HG02588 (cell line): ENCODE measurements at regions not wholly inside any gene's neighbourhood (a gene's known extent, or its start where the extent isn't known, plus 50 kb on each side); places are given as distances from the start of the nearest gene placed in this dataset.

Source experiments
- ATAC-seq: cut with Tn5 transposase; IDR thresholded peaks from one replicate; pipeline ENCODE4 v1.9.1; 2021; ENCODE audit warnings: mild to moderate bottlenecking, moderate library complexity; ENCODE audit not compliant: unreplicated experiment

DNA sequence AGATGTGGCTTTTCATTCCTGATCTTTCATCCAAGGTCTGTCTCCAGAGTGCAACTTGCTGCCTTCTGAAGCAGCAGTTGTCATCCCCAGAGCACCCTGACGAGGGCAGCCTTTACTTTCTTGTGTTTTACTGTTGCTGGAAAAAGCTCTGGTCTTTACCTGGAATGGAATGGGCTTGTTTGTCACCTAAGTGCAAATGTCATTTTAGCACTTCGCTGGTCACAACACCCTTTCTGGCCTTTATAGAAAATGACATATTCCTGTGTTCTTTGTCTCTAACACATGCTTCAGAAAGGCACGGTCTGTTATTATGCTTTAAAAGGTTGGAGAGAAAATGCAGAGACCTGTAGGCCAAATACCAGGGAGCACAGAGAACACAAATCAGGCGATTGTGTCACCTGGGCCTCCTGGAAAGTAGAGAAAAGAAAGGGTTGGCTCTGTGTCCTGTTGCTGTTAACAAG, 332.7 kb upstream of the IGFBP7 start:
- ATAC-seq: no peak

DNA sequence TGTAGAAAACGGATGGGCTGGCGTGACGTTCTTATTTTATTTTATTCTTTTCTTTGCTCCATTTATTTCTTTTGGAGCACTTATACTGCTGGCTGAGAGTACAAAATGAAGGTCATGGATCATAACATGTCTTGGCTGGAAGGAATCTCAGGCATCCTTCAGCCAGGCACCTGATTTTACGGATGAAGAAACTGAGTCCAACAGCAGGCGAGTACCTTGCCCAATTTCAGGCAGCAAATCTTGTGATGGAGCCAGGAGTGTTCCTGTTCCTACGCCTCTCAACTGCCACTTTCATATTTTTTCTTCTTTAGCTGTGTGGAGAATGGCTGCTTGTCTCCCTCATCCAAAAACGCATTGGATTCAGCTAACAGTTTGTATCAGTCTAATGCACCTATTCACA, 332.1 kb upstream of the IGFBP7 start:
- no peak for ATAC-seq

- no peak for ATAC-seq
Observed at GRCh38 chr4:57437649-57438048, 327.5 kb upstream of the IGFBP7 start.

DNA sequence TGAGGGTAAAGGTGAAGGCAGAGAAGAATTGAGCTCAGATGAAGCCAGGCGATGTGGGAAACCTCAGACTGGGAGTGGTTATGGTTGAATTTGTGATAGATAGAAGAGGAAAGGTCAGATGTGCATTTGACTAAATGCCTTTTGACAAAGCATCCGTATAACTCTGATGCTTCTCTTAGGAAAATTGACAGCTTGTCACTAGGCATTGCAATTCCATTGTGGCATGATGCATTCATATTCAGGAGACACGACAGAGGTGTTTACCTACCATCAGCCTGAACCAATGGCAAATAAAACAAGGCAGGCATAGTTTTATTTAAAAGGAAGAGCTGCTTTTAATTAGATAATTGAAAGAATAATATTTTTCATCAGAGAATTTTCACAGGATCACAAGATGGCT, 325.1 kb upstream of the IGFBP7 start:
- ATAC-seq: no peak

- ATAC-seq: no peak
Observed at GRCh38 chr4:57430726-57431125, 320.5 kb upstream of the IGFBP7 start.

DNA sequence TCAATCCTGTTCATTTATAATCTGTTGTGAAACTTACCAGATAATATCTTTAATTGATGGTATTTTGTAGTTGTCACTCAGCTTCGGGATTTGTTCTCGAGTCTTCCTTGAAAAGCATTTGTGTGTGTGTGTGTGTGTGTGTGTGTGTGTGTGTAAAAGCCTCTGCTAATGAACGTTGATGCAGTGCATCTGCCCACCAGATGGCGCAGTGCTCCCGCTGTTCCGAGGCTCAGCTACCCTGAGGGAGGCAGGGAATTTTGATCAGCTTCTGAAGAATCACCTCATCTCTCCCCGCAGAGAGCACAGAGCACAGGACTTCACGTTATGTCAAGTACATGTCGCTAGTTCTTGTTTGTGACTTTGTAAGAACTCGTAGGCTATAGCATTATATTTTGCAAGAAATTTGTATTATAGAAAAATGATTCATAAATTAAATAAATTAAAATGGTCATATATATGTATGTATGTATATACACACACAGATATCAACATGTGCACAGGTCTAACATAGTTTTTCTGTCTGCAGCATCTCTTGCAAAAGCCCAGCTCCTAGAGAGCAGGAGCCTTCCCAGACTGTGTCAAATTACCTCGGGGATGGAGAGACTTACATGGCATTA, 316.7 kb upstream of the IGFBP7 start:
- ATAC-seq: no peak

DNA sequence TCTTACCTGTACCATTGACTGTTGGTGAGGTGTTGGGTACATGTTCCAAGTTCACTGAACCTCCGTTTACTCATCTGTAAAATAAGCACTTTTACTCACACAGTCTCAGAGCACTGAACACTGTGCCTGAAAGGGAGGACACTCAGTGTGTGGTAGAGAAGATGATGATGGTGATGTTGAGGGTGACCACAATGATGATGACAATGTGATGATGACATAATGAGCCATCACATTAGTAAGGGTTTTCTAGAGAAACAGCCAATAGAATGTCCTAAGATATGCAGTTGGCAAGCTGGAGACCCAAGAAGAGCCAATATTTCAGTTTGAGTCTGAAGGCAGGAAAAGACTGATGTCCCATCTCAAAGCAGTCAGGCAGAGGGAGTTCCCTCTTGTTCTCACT, 315.4 kb upstream of the IGFBP7 start:
- ATAC-seq: no peak

DNA sequence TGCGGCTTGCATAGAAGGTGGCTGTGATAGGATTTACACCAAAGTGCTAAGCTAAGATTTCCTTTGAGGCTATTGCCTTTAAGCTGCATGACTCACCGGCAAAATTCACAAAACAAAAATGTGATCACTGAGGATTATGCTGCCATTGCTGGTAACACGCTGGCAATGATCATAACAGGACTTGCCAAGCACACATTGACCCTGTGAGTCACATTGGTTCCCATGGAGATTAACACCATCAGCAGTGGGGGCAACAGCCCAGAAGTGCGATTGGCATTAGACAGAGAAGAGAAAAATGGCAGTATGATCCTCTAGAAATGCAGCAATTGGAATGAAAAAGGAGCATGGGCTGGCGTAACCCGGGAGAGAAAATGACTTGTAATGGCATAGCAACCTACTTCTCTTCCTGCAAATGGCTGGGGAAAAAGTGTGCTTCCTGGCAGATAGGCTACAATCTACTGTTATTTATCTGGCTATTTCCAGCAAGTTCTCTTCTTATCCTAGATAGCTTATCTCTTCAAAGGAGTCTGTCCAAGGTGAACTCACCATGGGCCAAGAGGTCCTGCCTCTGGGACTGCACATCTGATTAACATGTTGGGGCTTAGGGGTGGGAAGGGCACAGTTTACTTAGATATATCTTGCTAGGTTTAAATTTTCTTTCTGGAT, 314.2 kb upstream of the IGFBP7 start:
- no peak for ATAC-seq

DNA sequence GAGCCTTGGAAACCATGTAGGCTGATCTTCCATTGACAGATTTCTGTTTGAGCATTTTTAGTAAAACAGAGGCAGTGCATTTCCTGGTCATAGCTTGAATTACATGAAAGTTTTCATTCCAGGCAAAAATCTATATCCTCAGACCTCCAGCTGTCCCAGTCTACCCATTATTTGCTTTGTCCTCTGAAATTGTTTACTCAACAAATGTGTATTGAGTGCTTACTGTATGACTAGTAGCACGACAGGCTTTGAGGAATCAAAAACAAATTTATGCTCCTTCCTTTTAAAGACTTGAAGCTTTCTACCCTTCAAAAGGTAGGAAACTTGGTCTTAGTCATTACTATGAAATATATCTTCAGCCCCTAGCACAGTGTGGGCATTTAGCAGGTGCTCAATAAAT, 307.9 kb upstream of the IGFBP7 start:
- no peak for ATAC-seq

- ATAC-seq: no peak
Observed at GRCh38 chr4:57412259-57413054, 302.3 kb upstream of the IGFBP7 start.

GRCh38 chr4:57410331-57411052, 300.3 kb upstream of the IGFBP7 start:
- no peak for ATAC-seq

DNA sequence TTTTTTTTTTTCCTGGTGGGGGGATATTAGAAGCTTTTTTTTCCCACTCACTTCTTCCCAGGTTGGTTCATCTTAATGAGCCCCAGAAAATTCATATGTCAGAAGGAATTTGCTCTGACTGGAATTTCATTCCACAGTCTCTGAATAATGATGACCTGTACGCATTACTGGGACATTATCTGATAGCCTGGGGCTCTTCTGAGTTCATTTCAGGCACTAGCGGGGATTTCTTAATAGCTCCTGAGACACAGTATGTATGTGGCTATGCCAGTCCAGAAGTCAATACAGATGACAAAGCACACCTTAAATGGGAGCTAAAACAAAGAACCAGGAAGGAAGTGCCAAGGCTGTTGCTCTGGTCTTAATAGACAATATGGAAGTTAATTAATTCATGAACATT, 295.2 kb upstream of the IGFBP7 start:
- no peak for ATAC-seq

DNA sequence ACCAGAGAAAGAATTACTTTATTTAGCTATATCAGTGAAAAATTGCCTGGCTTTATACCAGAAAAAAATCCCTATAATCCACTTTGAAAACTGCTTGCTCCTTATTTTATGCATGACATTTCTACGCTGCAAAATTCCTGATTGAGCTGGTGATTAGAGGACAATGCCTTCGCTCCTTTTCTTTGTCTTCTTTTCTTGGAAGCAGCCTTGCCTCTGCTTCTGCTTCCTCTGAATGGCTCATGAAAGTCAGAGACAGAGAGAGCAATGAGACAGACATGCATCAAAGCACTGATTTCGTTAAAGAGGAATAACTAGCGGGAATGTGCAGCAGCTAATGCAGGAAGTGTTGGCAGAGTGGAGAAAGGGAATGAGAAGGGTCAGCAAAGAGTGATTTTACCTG, 294.3 kb upstream of the IGFBP7 start:
- no peak for ATAC-seq

GRCh38 chr4:57403591-57403990, 293.4 kb upstream of the IGFBP7 start:
- no peak for ATAC-seq

- no peak for ATAC-seq
Observed at GRCh38 chr4:57401586-57401985, 291.4 kb upstream of the IGFBP7 start.

GRCh38 chr4:57378766-57379165, 268.6 kb upstream of the IGFBP7 start:
- ATAC-seq: no peak

DNA sequence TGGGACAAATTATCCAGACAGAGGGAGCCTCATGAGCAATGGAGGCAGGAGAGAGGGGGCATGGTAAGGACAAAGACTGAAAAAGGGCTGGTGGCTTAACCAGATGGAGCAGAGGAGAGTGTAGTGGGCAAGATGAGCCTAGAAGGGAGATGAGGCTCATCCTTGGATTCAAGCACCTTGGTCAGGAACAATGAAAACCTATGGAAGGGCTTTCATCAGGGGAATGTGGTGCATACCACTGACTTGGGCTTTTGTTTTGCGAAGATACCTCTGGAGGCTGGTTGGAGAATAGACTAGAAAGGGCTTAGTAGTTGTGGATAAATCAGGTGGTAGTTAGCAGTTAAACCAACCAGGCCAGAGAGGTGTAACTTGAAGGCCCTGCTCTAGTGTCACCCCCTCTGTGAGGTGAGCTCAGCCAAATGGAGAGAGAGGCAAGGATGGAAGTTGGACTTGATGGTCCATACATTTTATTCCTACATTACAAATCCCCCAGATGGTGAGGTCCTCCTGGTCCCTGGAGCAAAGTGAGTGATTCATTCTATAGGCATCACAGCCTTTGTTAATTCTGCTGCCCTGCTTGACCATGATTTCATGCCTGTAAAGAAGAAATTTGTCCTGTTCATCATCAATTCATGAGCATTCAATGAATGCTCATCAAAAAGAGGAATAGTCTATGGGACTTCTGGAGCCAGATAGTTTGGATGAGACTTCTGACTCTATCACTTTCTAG, 264.8 kb upstream of the IGFBP7 start:
- no peak for ATAC-seq

DNA sequence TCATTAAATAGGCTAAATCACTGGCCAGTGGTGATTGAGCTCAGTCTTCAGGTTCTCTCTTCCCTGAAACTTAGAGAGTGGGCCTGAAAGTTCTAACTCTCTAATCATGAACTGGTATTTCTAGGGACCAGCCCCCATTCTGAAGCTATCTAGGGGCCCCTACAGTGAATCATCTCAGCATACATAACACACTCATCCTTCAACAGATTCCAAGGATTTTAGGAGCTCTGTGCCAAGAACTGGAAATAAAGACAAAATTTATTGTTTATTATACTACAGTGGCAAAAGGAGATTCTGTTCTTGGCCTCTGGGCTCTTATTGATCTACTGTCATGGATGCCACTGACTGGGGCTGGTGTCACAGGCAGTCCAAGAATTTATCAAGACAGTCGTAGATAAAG, 263.8 kb upstream of the IGFBP7 start:
- ATAC-seq: no peak

DNA sequence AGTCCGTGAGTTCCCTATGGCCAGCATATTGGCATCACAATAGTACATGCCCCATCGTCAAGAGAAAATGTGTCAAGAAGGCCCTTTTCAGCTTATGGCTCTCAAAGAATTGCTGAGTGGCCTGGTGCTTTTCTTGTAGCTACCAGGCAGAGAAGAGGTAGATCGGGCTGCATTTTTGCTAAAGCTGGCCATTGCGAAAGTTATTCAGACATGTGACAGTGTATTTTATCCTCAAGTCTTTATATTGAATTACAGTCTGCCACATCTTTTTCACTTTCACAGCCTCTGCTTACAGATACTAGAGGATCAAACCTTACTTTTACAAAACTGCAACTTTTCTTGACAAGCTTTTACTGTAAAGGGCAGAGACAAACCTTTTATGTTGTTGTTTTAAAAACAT, 261.5 kb upstream of the IGFBP7 start:
- ATAC-seq: no peak

DNA sequence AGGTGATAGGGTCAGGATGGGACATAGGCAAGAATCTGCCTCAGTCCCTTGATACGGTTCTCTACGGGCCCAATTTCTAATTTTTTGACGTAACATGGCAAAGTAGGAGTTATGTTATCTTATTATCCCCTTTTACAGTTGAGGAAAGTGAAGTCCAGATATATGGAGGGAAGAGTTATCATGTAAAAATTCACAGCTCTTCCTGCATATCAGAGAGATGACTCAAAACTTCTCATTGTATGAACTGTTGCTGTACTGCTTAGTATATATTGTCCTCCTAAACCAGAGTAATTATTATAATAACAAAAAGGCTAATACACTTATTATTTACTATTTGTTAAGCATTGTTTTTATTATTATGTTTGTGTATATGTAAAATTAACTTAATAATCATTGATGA, 260.5 kb upstream of the IGFBP7 start:
- ATAC-seq: no peak

GRCh38 chr4:57369446-57369845, 259.3 kb upstream of the IGFBP7 start:
- no peak for ATAC-seq
